Parathyroid adenoma (tissue), 2 donors: ENCODE measurements at regions not wholly inside any gene's neighbourhood (a gene's known extent, or its start where the extent isn't known, plus 50 kb on each side); places are given as distances from the start of the nearest gene placed in this dataset.

Source experiments
- H2AFZ ChIP-seq: fragments of 300-600 bp; sonication (generic); one replicate; pipeline ENCODE4 v1.7.0; 2017; ENCODE audit warnings: antibody characterized with exemption, mild to moderate bottlenecking
- H3K27ac ChIP-seq: fragments of 300-600 bp; sonication (generic); one replicate; pipeline ENCODE4 v1.7.0; 2017
- H3K27me3 ChIP-seq: fragments of 300-600 bp; sonication (generic); one replicate; pipeline ENCODE4 v1.7.0; 2017; ENCODE audit warnings: low read length; ENCODE audit not compliant: control insufficient read depth, insufficient read depth
- H3K36me3 ChIP-seq: fragments of 300-600 bp; sonication (generic); one replicate; pipeline ENCODE4 v1.7.0; 2017; ENCODE audit warnings: low read length; ENCODE audit not compliant: control insufficient read depth, insufficient read depth
- H3K4me1 ChIP-seq: fragments of 300-600 bp; sonication (generic); one replicate; pipeline ENCODE4 v1.7.0; 2017; ENCODE audit warnings: control low read depth
- H3K4me2 ChIP-seq: fragments of 300-600 bp; sonication (generic); one replicate; pipeline ENCODE4 v1.7.0; 2017; ENCODE audit warnings: low read length
- H3K4me3 ChIP-seq: fragments of 300-600 bp; sonication (generic); one replicate; pipeline ENCODE4 v1.7.0; 2017; ENCODE audit warnings: low read depth, low read length
- H3K79me2 ChIP-seq: fragments of 300-600 bp; sonication (generic); one replicate; pipeline ENCODE4 v1.7.0; 2017; ENCODE audit warnings: control low read depth
- H3K9ac ChIP-seq: fragments of 300-600 bp; sonication (generic); one replicate; pipeline ENCODE4 v1.7.0; 2017; ENCODE audit warnings: mild to moderate bottlenecking
- H3K9me3 ChIP-seq: fragments of 300-600 bp; sonication (generic); one replicate; pipeline ENCODE4 v1.7.0; 2017; ENCODE audit warnings: low read length; ENCODE audit not compliant: control insufficient read depth
- CTCF ChIP-seq: fragments of 300-600 bp; sonication (generic); IDR thresholded peaks from one replicate; pipeline ENCODE4 v1.7.0; 2017; ENCODE audit warnings: antibody characterized with exemption, mild to moderate bottlenecking
- donor health status: primary hyperparathyroidism.

- H3K27ac ChIP-seq: no peak overlapping the region
- H3K36me3 ChIP-seq: no peaks in the 10 kb centered on the region
- H3K9ac ChIP-seq: no peak overlapping the region
- H2AFZ ChIP-seq: no peak overlapping the region
- no peak for TF ChIP-seq CTCF
- peaks cover 2% of the 10 kb centered on the region for H3K4me1 ChIP-seq
- no peaks in the 10 kb centered on the region for H3K9me3 ChIP-seq
- H3K4me2 ChIP-seq: no peak overlapping the region
- no peaks in the 10 kb centered on the region for H3K27me3 ChIP-seq
- no peaks in the 10 kb centered on the region for H3K79me2 ChIP-seq
- no peak overlapping the region for H3K4me3 ChIP-seq
Observed at GRCh38 chr2:168317282-168317681, 69.9 kb upstream of the STK39 start.

GRCh38 chr2:168320267-168320666 is 72.9 kb upstream of the STK39 start:
- Histone ChIP-seq H3K4me3 (no peak overlapping the region), H3K36me3 (no peaks in the 10 kb centered on the region), H3K27ac (no peak overlapping the region), H3K4me1 (peaks cover 2% of the 10 kb centered on the region), H3K9me3 (no peaks in the 10 kb centered on the region), H3K79me2 (no peaks in the 10 kb centered on the region), H2AFZ (no peak overlapping the region), H3K4me2 (no peak overlapping the region), H3K27me3 (no peaks in the 10 kb centered on the region), H3K9ac (no peak overlapping the region)
- TF ChIP-seq CTCF: no peak

- no peak overlapping the region for H3K4me2 ChIP-seq
- H3K36me3 ChIP-seq: no peaks in the 10 kb centered on the region
- no peaks in the 10 kb centered on the region for H3K27me3 ChIP-seq
- H3K27ac ChIP-seq: no peak overlapping the region
- H3K9me3 ChIP-seq: no peaks in the 10 kb centered on the region
- H3K79me2 ChIP-seq: no peaks in the 10 kb centered on the region
- no peaks in the 10 kb centered on the region for H3K4me1 ChIP-seq
- no peak overlapping the region for H3K9ac ChIP-seq
- H2AFZ ChIP-seq: no peak overlapping the region
- no peak for TF ChIP-seq CTCF
- H3K4me3 ChIP-seq: no peak overlapping the region
Observed at GRCh38 chr2:168322325-168323007, 75.1 kb upstream of the STK39 start.

- Histone ChIP-seq H3K4me1 (no peaks in the 10 kb centered on the region), H3K4me2 (no peak overlapping the region), H2AFZ (no peak overlapping the region), H3K79me2 (no peaks in the 10 kb centered on the region), H3K27ac (no peak overlapping the region), H3K9me3 (no peaks in the 10 kb centered on the region), H3K9ac (no peak overlapping the region), H3K27me3 (no peaks in the 10 kb centered on the region), H3K36me3 (no peaks in the 10 kb centered on the region), H3K4me3 (no peak overlapping the region)
- no peak for TF ChIP-seq CTCF
Observed at GRCh38 chr2:168323529-168324021, 76.2 kb upstream of the STK39 start.

- Histone ChIP-seq H3K4me3 (no peak overlapping the region), H2AFZ (no peak overlapping the region), H3K4me1 (no peaks in the 10 kb centered on the region), H3K9me3 (no peaks in the 10 kb centered on the region), H3K27me3 (no peaks in the 10 kb centered on the region), H3K4me2 (no peak overlapping the region), H3K36me3 (no peaks in the 10 kb centered on the region), H3K79me2 (no peaks in the 10 kb centered on the region), H3K9ac (no peak overlapping the region), H3K27ac (no peak overlapping the region)
- no peak for TF ChIP-seq CTCF
Observed at GRCh38 chr2:168326572-168326971, 79.2 kb upstream of the STK39 start.
